ENCODE measurements at regions not wholly inside any gene's neighbourhood (a gene's known extent, or its start where the extent isn't known, plus 50 kb on each side); places are given as distances from the start of the nearest gene placed in this dataset.

- no peak for TF ChIP-seq POLR2A (IDR thresholded peaks at IDR 0.05; ENCODE audit: low read length)
- no peak for TF ChIP-seq GATA1 (IDR thresholded peaks at IDR 0.05; ENCODE audit: low read depth, low read length)
- no peak for DNase-seq
Observed at GRCh38 chr17:72422505-72423285, 301.9 kb downstream of the SOX9 start.

DNA sequence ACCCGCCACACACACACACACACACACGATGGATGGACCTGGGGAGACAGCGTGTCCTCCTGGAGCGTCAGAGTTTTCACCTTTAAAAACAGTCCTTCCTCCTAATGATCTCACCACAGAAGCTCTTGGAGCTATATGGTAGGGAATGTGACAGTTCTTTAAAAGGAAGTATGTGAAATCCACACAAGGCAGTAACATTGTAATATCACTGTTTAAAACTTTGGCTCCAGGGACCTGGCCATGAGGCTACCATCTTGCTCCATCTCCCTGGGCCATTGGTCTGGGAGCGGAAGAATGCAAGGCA, 302.4 kb downstream of the SOX9 start:
- no peak for DNase-seq
- TF ChIP-seq POLR2A (IDR thresholded peaks at IDR 0.05; ENCODE audit: low read length): no peak
- TF ChIP-seq GATA1 (IDR thresholded peaks at IDR 0.05; ENCODE audit: low read depth, low read length): no peak

GRCh38 chr17:72423718-72424117, 302.9 kb downstream of the SOX9 start:
- no peak for TF ChIP-seq GATA1 (IDR thresholded peaks at IDR 0.05; ENCODE audit: low read depth, low read length)
- TF ChIP-seq POLR2A (IDR thresholded peaks at IDR 0.05; ENCODE audit: low read length): no peak

DNA sequence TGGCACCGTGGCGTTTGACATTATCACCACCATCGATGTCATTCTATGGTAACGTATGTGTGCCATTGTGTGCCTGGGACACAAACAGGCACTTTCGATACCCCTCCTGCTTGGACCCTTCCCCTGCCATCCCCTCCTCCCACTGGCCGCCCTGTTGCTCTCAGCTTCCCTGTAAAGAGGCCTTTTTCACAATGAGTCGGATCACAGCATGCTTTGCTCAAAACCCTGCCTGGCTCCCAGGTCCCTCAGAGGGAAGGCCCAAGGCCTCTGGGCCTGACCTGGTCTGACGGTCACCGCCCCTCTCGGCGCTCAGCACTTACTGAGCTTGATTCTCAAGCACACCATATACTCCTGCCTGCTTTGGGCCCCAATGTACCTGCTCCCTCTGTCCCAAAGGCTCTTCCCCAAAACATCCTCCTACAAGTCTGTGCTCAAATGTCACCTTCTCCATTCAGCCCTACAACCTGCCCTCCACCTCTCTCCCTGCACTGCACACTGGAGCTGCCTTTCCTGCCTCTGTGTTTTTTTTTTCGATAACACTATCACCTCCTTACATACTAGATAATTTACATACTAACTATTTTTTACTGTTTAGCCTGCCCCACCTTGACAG, 303.8 kb downstream of the SOX9 start:
- no peak for TF ChIP-seq GATA1 (IDR thresholded peaks at IDR 0.05; ENCODE audit: low read depth, low read length)
- no peak for TF ChIP-seq POLR2A (IDR thresholded peaks at IDR 0.05; ENCODE audit: low read length)
- DNase-seq: no peak

More at GRCh38 chr17:72423718-72424117, 302.9 kb downstream of the SOX9 start:
- DNase-seq: no peak

DNA sequence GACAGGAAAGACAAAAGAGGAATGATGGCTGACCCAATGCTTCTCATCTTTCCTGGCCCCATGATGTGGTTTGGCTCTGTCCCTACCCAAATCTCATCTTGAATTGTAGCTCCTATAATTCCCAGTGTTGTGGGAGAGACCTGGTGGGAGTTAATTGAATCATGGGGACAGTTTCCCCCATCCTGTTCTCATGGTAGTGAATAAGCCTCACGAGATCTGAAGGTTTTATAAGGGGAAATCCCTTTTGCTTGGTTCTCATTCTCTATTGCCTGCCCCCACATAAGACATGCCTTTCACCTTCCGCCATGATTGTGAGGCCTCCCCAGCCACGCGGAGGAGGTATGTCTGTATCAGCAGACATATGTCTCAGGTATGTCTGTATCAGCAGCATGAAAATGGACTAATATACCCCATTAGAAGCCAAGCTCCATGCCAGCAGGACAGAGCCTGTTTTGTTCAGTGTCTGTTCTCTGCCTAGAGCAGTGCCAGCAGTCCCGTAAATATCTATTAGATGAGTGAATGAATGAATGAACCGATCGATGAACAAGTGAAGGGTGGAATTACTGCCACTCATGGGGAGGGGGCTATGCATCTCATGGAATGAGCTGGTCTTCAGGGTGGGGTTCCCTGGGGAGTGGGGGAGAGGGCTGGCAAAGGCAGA, 304.4 kb downstream of the SOX9 start:
- TF ChIP-seq POLR2A (IDR thresholded peaks at IDR 0.05; ENCODE audit: low read length) (no peak), GATA1 (IDR thresholded peaks at IDR 0.05; ENCODE audit: low read depth, low read length) (no peak)
- no peak for DNase-seq

- no peak for DNase-seq
- TF ChIP-seq GATA1 (IDR thresholded peaks at IDR 0.05; ENCODE audit: low read depth, low read length) (no peak), POLR2A (IDR thresholded peaks at IDR 0.05; ENCODE audit: low read length) (no peak)
Observed at GRCh38 chr17:72425794-72426168, 305.0 kb downstream of the SOX9 start.

DNA sequence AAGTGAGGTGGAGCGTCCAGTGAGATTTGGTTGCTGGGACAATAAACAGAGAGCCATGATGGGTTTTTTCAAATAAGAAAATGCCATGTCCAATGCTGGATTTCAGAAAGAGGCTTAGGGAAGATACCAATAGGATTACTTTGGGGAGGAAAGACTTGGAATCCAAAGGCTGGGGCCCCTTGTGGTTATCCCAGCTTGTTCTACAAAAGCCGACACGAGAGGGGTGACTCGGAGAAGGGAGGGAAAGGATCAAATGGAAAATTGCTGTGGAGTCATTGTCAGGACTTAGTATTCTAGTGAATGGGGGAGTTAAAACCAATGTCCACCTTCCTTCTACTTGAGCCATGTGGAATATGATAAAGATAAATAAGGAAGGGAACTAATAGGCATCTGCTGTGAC, 305.5 kb downstream of the SOX9 start:
- DNase-seq: no peak
- TF ChIP-seq POLR2A (IDR thresholded peaks at IDR 0.05; ENCODE audit: low read length) (no peak), GATA1 (IDR thresholded peaks at IDR 0.05; ENCODE audit: low read depth, low read length) (no peak)

- TF ChIP-seq GATA1 (IDR thresholded peaks at IDR 0.05; ENCODE audit: low read depth, low read length) (no peak), POLR2A (IDR thresholded peaks at IDR 0.05; ENCODE audit: low read length) (no peak)
- no peak for DNase-seq
Observed at GRCh38 chr17:72426948-72427760, 306.3 kb downstream of the SOX9 start.

- DNase-seq: no peak
- TF ChIP-seq GATA1 (IDR thresholded peaks at IDR 0.05; ENCODE audit: low read depth, low read length) (no peak), POLR2A (IDR thresholded peaks at IDR 0.05; ENCODE audit: low read length) (no peak)
Observed at GRCh38 chr17:72427761-72428109, 306.9 kb downstream of the SOX9 start.

- TF ChIP-seq POLR2A (IDR thresholded peaks at IDR 0.05; ENCODE audit: low read length) (no peak), GATA1 (IDR thresholded peaks at IDR 0.05; ENCODE audit: low read depth, low read length) (no peak)
- no peak for DNase-seq
Observed at GRCh38 chr17:72429066-72429638, 308.3 kb downstream of the SOX9 start.

DNA sequence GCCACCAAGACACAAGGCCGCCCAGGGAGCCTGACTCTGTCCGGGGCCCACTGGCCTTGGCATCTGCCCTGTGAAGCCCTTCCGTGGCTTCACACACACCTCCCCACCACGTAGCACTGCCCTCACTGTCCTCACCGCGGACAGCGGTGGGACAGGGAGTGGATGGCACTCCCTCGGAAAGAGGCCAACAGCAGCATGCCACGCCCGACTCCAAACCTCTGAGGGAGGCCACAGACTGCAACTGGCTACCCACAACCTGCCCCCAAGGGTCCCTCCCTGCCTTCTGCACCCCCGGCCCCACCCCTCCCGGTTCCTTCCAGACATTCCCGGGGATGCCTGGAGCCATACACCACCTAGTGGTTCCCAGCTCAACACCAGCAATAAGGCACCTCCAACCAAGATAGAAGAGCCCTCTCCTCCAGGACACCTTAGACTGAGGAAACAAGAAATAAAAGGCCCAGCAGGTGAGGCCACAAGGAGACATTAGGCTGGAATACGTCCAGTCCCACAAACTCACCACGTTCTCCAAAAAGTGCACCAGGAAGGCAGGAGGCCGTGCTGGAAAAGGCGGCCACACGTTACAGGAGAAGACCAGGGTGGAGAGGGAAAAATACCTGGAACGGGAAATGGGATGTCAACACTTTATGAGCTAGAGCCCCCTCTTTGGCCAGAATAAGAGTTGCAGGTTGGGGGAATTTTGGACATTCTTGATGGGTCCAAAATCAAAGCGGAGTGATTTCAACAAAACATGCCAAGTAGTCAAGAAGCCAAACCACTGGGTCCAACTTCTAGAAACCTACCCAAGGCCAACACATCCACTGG, 310.0 kb downstream of the SOX9 start:
- DNase-seq: no peak
- TF ChIP-seq POLR2A (IDR thresholded peaks at IDR 0.05; ENCODE audit: low read length): no peak
- no peak for TF ChIP-seq GATA1 (IDR thresholded peaks at IDR 0.05; ENCODE audit: low read depth, low read length)

GRCh38 chr17:72432143-72432621, 311.4 kb downstream of the SOX9 start:
- DNase-seq: no peak
- TF ChIP-seq GATA1 (IDR thresholded peaks at IDR 0.05; ENCODE audit: low read depth, low read length) (no peak), POLR2A (IDR thresholded peaks at IDR 0.05; ENCODE audit: low read length) (no peak)

DNA sequence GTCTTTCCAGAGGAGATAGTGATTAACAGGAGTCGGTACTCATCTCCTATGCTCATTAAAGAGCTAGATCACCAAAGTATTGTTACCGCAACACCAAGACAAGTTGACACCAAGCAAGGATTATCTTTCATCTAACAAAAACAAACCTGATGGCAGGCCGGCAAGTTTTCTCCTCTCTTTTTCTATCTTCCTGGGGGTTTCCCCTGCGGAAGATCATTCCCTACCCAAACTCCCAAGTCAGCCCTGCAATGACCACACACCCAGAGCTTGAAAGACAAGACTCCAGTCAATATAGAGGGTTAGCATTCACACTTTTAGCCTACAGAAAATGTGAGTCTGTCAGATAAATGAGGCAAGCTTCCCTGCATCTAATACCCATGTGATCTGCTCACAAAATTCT, 312.1 kb downstream of the SOX9 start:
- no peak for TF ChIP-seq POLR2A (IDR thresholded peaks at IDR 0.05; ENCODE audit: low read length)
- no peak for TF ChIP-seq GATA1 (IDR thresholded peaks at IDR 0.05; ENCODE audit: low read depth, low read length)
- no peak for DNase-seq
